ENCODE measurements at regions not wholly inside any gene's neighbourhood (a gene's known extent, or its start where the extent isn't known, plus 50 kb on each side); places are given as distances from the start of the nearest gene placed in this dataset.

DNA sequence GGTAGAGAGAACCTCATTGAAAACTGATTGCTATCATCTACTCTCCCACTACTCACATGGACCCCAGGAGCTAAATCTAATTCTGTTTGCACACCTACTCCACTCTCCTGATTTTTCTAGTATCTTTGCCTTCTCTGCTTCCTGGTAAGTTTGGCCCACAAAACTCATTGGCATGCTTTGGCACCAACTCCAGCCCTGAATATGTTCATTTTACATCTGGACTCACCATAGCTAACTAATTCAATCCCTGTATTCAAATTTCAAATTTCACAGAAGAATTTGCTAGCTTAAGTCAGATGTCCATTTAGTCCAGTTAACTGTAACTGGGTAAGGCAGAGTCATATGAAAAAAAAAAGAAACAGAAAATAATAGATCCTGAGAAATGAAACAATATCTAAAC lies 442.1 kb downstream of the SUCLG1 start:
- no peak for TF ChIP-seq ZNF449 (tag by site-specific recombination; IDR thresholded peaks at IDR 0.05)
- TF ChIP-seq, protein P1, sequence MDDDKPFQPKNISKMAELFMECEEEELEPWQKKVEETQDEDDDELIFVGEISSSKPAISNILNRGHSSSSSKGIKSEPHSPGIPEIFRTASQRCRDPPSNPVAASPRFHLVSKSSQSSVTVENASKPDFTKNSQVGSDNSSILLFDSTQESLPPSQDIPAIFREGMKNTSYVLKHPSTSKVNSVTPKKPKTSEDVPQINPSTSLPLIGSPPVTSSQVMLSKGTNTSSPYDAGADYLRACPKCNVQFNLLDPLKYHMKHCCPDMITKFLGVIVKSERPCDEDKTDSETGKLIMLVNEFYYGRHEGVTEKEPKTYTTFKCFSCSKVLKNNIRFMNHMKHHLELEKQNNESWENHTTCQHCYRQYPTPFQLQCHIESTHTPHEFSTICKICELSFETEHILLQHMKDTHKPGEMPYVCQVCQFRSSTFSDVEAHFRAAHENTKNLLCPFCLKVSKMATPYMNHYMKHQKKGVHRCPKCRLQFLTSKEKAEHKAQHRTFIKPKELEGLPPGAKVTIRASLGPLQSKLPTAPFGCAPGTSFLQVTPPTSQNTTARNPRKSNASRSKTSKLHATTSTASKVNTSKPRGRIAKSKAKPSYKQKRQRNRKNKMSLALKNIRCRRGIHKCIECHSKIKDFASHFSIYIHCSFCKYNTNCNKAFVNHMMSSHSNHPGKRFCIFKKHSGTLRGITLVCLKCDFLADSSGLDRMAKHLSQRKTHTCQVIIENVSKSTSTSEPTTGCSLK (tag by site-specific recombination; IDR thresholded peaks at IDR 0.05), result no peak
- TF ChIP-seq GFI1B (tag by site-specific recombination; IDR thresholded peaks at IDR 0.05), result no peak
- TF ChIP-seq ZNF354C (tag by site-specific recombination; IDR thresholded peaks at IDR 0.05; ENCODE audit: borderline replicate concordance, low read depth), result no peak
- TF ChIP-seq KLF8 (tag by site-specific recombination; IDR thresholded peaks at IDR 0.05), result no peak
- TF ChIP-seq ZNF658 (tag by site-specific recombination; IDR thresholded peaks at IDR 0.05), result no peak
- TF ChIP-seq ZNF175 (tag by site-specific recombination; IDR thresholded peaks at IDR 0.05), result no peak
- no peak for TF ChIP-seq ZNF350 (tag by site-specific recombination; IDR thresholded peaks at IDR 0.05)
- TF ChIP-seq ZNF23 (tag by site-specific recombination; IDR thresholded peaks at IDR 0.05; ENCODE audit: borderline replicate concordance), result no peak
- no peak for TF ChIP-seq ZNF416 (tag by site-specific recombination; IDR thresholded peaks at IDR 0.05)
- no peak for TF ChIP-seq ZNF140 (tag by site-specific recombination; IDR thresholded peaks at IDR 0.05)
- TF ChIP-seq, protein P2, sequence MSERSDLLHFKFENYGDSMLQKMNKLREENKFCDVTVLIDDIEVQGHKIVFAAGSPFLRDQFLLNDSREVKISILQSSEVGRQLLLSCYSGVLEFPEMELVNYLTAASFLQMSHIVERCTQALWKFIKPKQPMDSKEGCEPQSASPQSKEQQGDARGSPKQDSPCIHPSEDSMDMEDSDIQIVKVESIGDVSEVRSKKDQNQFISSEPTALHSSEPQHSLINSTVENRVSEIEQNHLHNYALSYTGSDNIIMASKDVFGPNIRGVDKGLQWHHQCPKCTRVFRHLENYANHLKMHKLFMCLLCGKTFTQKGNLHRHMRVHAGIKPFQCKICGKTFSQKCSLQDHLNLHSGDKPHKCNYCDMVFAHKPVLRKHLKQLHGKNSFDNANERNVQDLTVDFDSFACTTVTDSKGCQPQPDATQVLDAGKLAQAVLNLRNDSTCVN (tag by site-specific recombination; optimal IDR thresholded peaks at IDR 0.05), result no peak
- no peak for TF ChIP-seq ZNF37A (tag by site-specific recombination; IDR thresholded peaks at IDR 0.05)
- Histone ChIP-seq H3K4me3 (ENCODE audit: low read depth, low read length) (no peak overlapping the region), H3K36me3 (ENCODE audit: control insufficient read depth in 2 of 2, insufficient read depth in 1 of 2, low read length in 2 of 2) (no peaks in the 10 kb centered on the region), H3K4me1 (ENCODE audit: control insufficient read depth, insufficient read depth, low read length) (no peaks in the 10 kb centered on the region), H3K9me3 (ENCODE audit: control insufficient read depth, insufficient read depth, low read depth, low read length) (no peaks in the 10 kb centered on the region), H3K27ac (ENCODE audit: extremely low read depth, low read depth, low read length) (no peak overlapping the region)
- CTCF ChIA-PET, result interaction anchor here (0.6 kb wide), 2 partner anchors 25 to 49 kb away, joined by 3 read pairs; no protein-coding TSS in a partner anchor
- POLR2A ChIA-PET, result no interaction called here

DNA sequence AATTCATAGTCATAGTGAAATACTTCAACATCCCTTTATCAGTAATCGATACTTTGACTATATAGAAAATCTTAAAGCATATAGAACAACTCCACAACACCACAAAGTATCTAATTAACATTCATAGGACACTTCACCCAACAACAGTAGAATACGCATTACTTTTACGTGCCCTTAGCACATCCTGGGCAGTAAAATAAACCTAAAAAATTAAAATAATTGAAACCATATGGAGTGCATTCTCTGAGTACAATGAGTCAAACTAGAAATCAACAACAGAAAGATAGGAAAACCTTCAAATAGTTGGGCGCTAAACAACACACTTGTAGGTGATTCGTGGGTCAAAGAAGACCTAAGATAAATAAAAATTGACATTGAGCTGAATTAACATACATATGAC lies 442.9 kb downstream of the SUCLG1 start:
- H3K4me3 ChIP-seq (ENCODE audit: low read depth, low read length), result no peak overlapping the region
- H3K27ac ChIP-seq (ENCODE audit: extremely low read depth, low read depth, low read length), result no peak overlapping the region
- CTCF ChIA-PET, result interaction anchor here (0.6 kb wide), 1 partner anchor 48 kb away, joined by 3 read pairs; no protein-coding TSS in a partner anchor
- no peaks in the 10 kb centered on the region for H3K4me1 ChIP-seq (ENCODE audit: control insufficient read depth, insufficient read depth, low read length)
- POLR2A ChIA-PET, result no interaction called here
- no peak for TF ChIP-seq ZNF449 (tag by site-specific recombination; IDR thresholded peaks at IDR 0.05)
- TF ChIP-seq, protein P3, sequence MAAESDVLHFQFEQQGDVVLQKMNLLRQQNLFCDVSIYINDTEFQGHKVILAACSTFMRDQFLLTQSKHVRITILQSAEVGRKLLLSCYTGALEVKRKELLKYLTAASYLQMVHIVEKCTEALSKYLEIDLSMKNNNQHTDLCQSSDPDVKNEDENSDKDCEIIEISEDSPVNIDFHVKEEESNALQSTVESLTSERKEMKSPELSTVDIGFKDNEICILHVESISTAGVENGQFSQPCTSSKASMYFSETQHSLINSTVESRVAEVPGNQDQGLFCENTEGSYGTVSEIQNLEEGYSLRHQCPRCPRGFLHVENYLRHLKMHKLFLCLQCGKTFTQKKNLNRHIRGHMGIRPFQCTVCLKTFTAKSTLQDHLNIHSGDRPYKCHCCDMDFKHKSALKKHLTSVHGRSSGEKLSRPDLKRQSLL (tag by site-specific recombination; IDR thresholded peaks at IDR 0.05), result no peak
- no peak for TF ChIP-seq ZXDB (tag by site-specific recombination; IDR thresholded peaks at IDR 0.05)
- no peak for TF ChIP-seq ZNF416 (tag by site-specific recombination; IDR thresholded peaks at IDR 0.05)
- TF ChIP-seq, protein P4, sequence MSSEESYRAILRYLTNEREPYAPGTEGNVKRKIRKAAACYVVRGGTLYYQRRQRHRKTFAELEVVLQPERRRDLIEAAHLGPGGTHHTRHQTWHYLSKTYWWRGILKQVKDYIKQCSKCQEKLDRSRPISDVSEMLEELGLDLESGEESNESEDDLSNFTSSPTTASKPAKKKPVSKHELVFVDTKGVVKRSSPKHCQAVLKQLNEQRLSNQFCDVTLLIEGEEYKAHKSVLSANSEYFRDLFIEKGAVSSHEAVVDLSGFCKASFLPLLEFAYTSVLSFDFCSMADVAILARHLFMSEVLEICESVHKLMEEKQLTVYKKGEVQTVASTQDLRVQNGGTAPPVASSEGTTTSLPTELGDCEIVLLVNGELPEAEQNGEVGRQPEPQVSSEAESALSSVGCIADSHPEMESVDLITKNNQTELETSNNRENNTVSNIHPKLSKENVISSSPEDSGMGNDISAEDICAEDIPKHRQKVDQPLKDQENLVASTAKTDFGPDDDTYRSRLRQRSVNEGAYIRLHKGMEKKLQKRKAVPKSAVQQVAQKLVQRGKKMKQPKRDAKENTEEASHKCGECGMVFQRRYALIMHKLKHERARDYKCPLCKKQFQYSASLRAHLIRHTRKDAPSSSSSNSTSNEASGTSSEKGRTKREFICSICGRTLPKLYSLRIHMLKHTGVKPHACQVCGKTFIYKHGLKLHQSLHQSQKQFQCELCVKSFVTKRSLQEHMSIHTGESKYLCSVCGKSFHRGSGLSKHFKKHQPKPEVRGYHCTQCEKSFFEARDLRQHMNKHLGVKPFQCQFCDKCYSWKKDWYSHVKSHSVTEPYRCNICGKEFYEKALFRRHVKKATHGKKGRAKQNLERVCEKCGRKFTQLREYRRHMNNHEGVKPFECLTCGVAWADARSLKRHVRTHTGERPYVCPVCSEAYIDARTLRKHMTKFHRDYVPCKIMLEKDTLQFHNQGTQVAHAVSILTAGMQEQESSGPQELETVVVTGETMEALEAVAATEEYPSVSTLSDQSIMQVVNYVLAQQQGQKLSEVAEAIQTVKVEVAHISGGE (tag by site-specific recombination; conservative IDR thresholded peaks at IDR 0.05; ENCODE audit: low read depth), result no peak
- no peak for TF ChIP-seq KLF8 (tag by site-specific recombination; IDR thresholded peaks at IDR 0.05)
- no peak for TF ChIP-seq ZNF140 (tag by site-specific recombination; IDR thresholded peaks at IDR 0.05)
- TF ChIP-seq MYNN (tag by site-specific recombination; IDR thresholded peaks at IDR 0.05; ENCODE audit: borderline replicate concordance), result no peak
- TF ChIP-seq KLF9 (tag by site-specific recombination; IDR thresholded peaks at IDR 0.05; ENCODE audit: low read depth), result no peak
- TF ChIP-seq ZNF157 (tag by site-specific recombination; IDR thresholded peaks at IDR 0.05), result no peak
- TF ChIP-seq ZBTB8A (tag by site-specific recombination; IDR thresholded peaks at IDR 0.05), result no peak
- TF ChIP-seq RBAK (tag by site-specific recombination; IDR thresholded peaks at IDR 0.05), result no peak
- no peak for TF ChIP-seq ZNF214 (tag by site-specific recombination; IDR thresholded peaks at IDR 0.05; ENCODE audit: borderline replicate concordance)
- H3K9me3 ChIP-seq (ENCODE audit: control insufficient read depth, insufficient read depth, low read depth, low read length), result no peaks in the 10 kb centered on the region
- no peaks in the 10 kb centered on the region for H3K36me3 ChIP-seq (ENCODE audit: control insufficient read depth in 2 of 2, insufficient read depth in 1 of 2, low read length in 2 of 2)

All from HEK293 (cell line).